H9 (cell line): ENCODE measurements at regions not wholly inside any gene's neighbourhood (a gene's known extent, or its start where the extent isn't known, plus 50 kb on each side); places are given as distances from the start of the nearest gene placed in this dataset.

ENCODE experiments used
- DNase-seq: peaks from one replicate; pipeline ENCODE4 v3.0.0-alpha.2; 2017
- H2AFZ ChIP-seq: one replicate; pipeline ENCODE4 v1.6.1; 2013; ENCODE audit warnings: mild to moderate bottlenecking, low read length, control low read depth, moderate library complexity
- H2AK5ac ChIP-seq: 2 replicates; pipeline ENCODE4 v1.6.1; 2013; ENCODE audit warnings: low read length, control low read depth, mixed read lengths; ENCODE audit not compliant: insufficient read length
- H2BK120ac ChIP-seq: one replicate; pipeline ENCODE4 v1.6.1; 2013; ENCODE audit warnings: low read depth, mild to moderate bottlenecking, low read length, control low read depth, inconsistent platforms; ENCODE audit not compliant: poor library complexity, severe bottlenecking
- H2BK12ac ChIP-seq: 2 replicates; pipeline ENCODE4 v1.6.1; 2013; ENCODE audit warnings: low read length, control low read depth, mixed read lengths, low read depth; ENCODE audit not compliant: insufficient read length
- H2BK15ac ChIP-seq: 2 replicates; pipeline ENCODE4 v1.6.1; 2013; ENCODE audit warnings: low read depth, low read length, control low read depth
- H2BK20ac ChIP-seq: one replicate; pipeline ENCODE4 v1.6.1; 2013; ENCODE audit warnings: low read depth, mild to moderate bottlenecking, low read length, control low read depth, inconsistent platforms; ENCODE audit not compliant: poor library complexity, severe bottlenecking
- H2BK5ac ChIP-seq: 2 replicates; pipeline ENCODE4 v1.6.1; 2013; ENCODE audit warnings: low read length, control low read depth, mixed read lengths; ENCODE audit not compliant: insufficient read length
- H3K14ac ChIP-seq: 2 replicates; pipeline ENCODE4 v1.6.1; 2013; ENCODE audit warnings: low read length, control low read depth; ENCODE audit not compliant: insufficient read depth
- H3K18ac ChIP-seq: 2 replicates; pipeline ENCODE4 v1.6.1; 2013; ENCODE audit warnings: low read depth, mild to moderate bottlenecking, mixed read lengths, low read length, control low read depth; ENCODE audit not compliant: insufficient read length
- H3K23ac ChIP-seq: 2 replicates; pipeline ENCODE4 v1.6.1; 2013; ENCODE audit warnings: low read length, control low read depth, mixed read lengths, low read depth; ENCODE audit not compliant: insufficient read length
- H3K23me2 ChIP-seq: 2 replicates; pipeline ENCODE4 v1.6.1; 2013; ENCODE audit warnings: low read depth, mild to moderate bottlenecking, mixed read lengths, low read length, control low read depth; ENCODE audit not compliant: insufficient read length, poor library complexity, severe bottlenecking
- H3K27ac ChIP-seq: 2 replicates; pipeline ENCODE4 v1.5.1; 2013; ENCODE audit warnings: low read length, control low read depth, mixed read lengths, low read depth; ENCODE audit not compliant: insufficient read length
- H3K27me3 ChIP-seq: 2 replicates; pipeline ENCODE4 v1.6.1; 2013; ENCODE audit warnings: low read length, control low read depth, inconsistent platforms; ENCODE audit not compliant: insufficient read depth
- H3K4ac ChIP-seq: 2 replicates; pipeline ENCODE4 v1.6.1; 2013; ENCODE audit warnings: low read depth, mild to moderate bottlenecking, control low read depth, inconsistent platforms, low read length, moderate library complexity
- H3K4me1 ChIP-seq: 2 replicates; pipeline ENCODE4 v1.6.1; 2013; ENCODE audit warnings: low read length, control low read depth, inconsistent platforms; ENCODE audit not compliant: insufficient read depth
- H3K4me2 ChIP-seq: 2 replicates; pipeline ENCODE4 v1.6.1; 2013; ENCODE audit warnings: low read length, control low read depth, mixed read lengths; ENCODE audit not compliant: insufficient read length, insufficient read depth
- H3K56ac ChIP-seq: 2 replicates; pipeline ENCODE4 v1.6.1; 2013; ENCODE audit warnings: low read depth, mild to moderate bottlenecking, mixed read lengths, low read length, control low read depth; ENCODE audit not compliant: insufficient read length
- H3K79me1 ChIP-seq: 2 replicates; pipeline ENCODE4 v1.6.1; 2013; ENCODE audit warnings: low read depth, mild to moderate bottlenecking, moderate library complexity, low read length, control low read depth, inconsistent platforms; ENCODE audit not compliant: insufficient read depth, poor library complexity, severe bottlenecking
- H3K79me2 ChIP-seq: 2 replicates; pipeline ENCODE4 v1.6.1; 2013; ENCODE audit warnings: low read length, control low read depth, inconsistent platforms; ENCODE audit not compliant: insufficient read depth
- H3K9ac ChIP-seq: 2 replicates; pipeline ENCODE4 v1.6.1; 2013; ENCODE audit warnings: low read length, control low read depth, mixed read lengths; ENCODE audit not compliant: insufficient read length; ENCODE audit errors: extremely low read depth
- H3K9me3 ChIP-seq: one replicate; pipeline ENCODE4 v1.6.1; 2013; ENCODE audit warnings: low read depth, low read length, inconsistent platforms; ENCODE audit not compliant: control insufficient read depth
- H3T11ph ChIP-seq: one replicate; pipeline ENCODE4 v1.6.1; 2013; ENCODE audit warnings: mild to moderate bottlenecking, low read length, control low read depth, inconsistent platforms
- H4K20me1 ChIP-seq: one replicate; pipeline ENCODE4 v1.6.1; 2013; ENCODE audit not compliant: control insufficient read depth, insufficient read length, insufficient read depth
- H4K5ac ChIP-seq: 2 replicates; pipeline ENCODE4 v1.6.1; 2013; ENCODE audit warnings: low read depth, mild to moderate bottlenecking, mixed read lengths, low read length, control low read depth; ENCODE audit not compliant: insufficient read length
- H4K8ac ChIP-seq: replicated peaks from 2 replicates; pipeline ENCODE4 v1.6.1; 2013; ENCODE audit warnings: low read length, control low read depth, mixed read lengths, low read depth; ENCODE audit not compliant: insufficient read length
- H4K91ac ChIP-seq: 2 replicates; pipeline ENCODE4 v1.6.1; 2013; ENCODE audit warnings: low read depth, mild to moderate bottlenecking, moderate library complexity, mixed read lengths, low read length, control low read depth; ENCODE audit not compliant: insufficient read length
- H3K27ac Mint-ChIP-seq, 3 experiments: 2 replicates in 2 of 3; 3 replicates in 1 of 3; pipeline ENCODE4 v1.8.0; 2020 to 2021; ENCODE audit warnings: mixed read lengths in 3 of 3, mild to moderate bottlenecking in 1 of 3, moderate library complexity in 1 of 3
- H3K27me3 Mint-ChIP-seq: 2 replicates; pipeline ENCODE4 v1.8.0; 2021; ENCODE audit warnings: low read depth, mild to moderate bottlenecking, moderate library complexity, mixed read lengths
- H3K36me3 Mint-ChIP-seq, 3 experiments: 2 replicates in 2 of 3; 3 replicates in 1 of 3; pipeline ENCODE4 v1.8.0; 2020 to 2021; ENCODE audit warnings: low read depth in 3 of 3, mixed read lengths in 3 of 3; ENCODE audit not compliant: insufficient read depth in 1 of 3
- H3K4me1 Mint-ChIP-seq, 2 experiments: 2 replicates each; pipeline ENCODE4 v1.8.0; 2020; ENCODE audit warnings: mixed read lengths in 2 of 2
- H3K4me3 Mint-ChIP-seq, 2 experiments: 2 replicates in 1 of 2; 3 replicates in 1 of 2; pipeline ENCODE4 v1.8.0; 2020 to 2021; ENCODE audit warnings: mild to moderate bottlenecking in 2 of 2, mixed read lengths in 2 of 2, moderate library complexity in 1 of 2
- H3K9me3 Mint-ChIP-seq, 2 experiments: 2 replicates in 1 of 2; 3 replicates in 1 of 2; pipeline ENCODE4 v1.8.0; 2020; ENCODE audit warnings: mild to moderate bottlenecking in 2 of 2, mixed read lengths in 2 of 2, moderate library complexity in 1 of 2
- CTCF ChIP-seq: fragments of 200-600 bp; sonication (generic); conservative IDR thresholded peaks from 3 replicates; pipeline ENCODE4 v1.8.0; 2021; ENCODE audit warnings: antibody characterized with exemption, mild to moderate bottlenecking
- WGBS: extraction: QIAGEN DNeasy Blood & Tissue Kit; methylation state at CpG from one replicate; pipeline ENCODE4 v1.1.7; 2013; ENCODE audit warnings: missing lambda C conversion rate, low lambda C conversion rate, mixed read lengths; ENCODE audit not compliant: insufficient read length; ENCODE audit errors: extremely low coverage; 5-methylcytosine and 5-hydroxymethylcytosine counted together

- Histone ChIP-seq H4K20me1 (no peaks in the 10 kb centered on the region), H4K91ac (no peak overlapping the region), H2AFZ (no peak overlapping the region), H2BK5ac (no peak overlapping the region), H4K8ac (no peak overlapping the region), H3K23ac (no peak overlapping the region), H2BK15ac (no peak overlapping the region), H2BK120ac (no peak overlapping the region), H3K4me2 (no peak overlapping the region), H3K23me2 (no peaks in the 10 kb centered on the region), H3T11ph (no peak overlapping the region), H3K4ac (no peak overlapping the region), H3K9ac (no peak overlapping the region), H3K18ac (no peak overlapping the region), H3K9me3 (no peaks in the 10 kb centered on the region), H2AK5ac (no peak overlapping the region), H3K79me2 (no peaks in the 10 kb centered on the region), H3K27me3 (no peaks in the 10 kb centered on the region), H3K56ac (no peak overlapping the region), H2BK12ac (no peak overlapping the region), H3K79me1 (no peaks in the 10 kb centered on the region), H3K27ac (no peak overlapping the region), H4K5ac (no peak overlapping the region), H3K4me1 (no peaks in the 10 kb centered on the region), H2BK20ac (no peak overlapping the region), H3K14ac (no peak overlapping the region)
- DNase-seq, result no peak
- no peak overlapping the region for H3K4me3 Mint-ChIP-seq
- peaks cover 3 to 6% of the 10 kb centered on the region in 2 experiments for H3K4me1 Mint-ChIP-seq
- TF ChIP-seq CTCF, result no peak
- H3K9me3 Mint-ChIP-seq, result peaks cover 9 to 10% of the 10 kb centered on the region in 2 experiments; a peak in 4 of 5 replicates
- peaks cover 2 to 8% (median 2%) of the 10 kb centered on the region in 3 experiments; a peak in 4 of 7 replicates for H3K36me3 Mint-ChIP-seq
- no peaks in the 10 kb centered on the region for H3K27me3 Mint-ChIP-seq
- peak overlapping the region in 1 of 3 experiments; percentile 25; a peak in 1 of 7 replicates for H3K27ac Mint-ChIP-seq
- no CpG with 5 or more reads among the region's 8 CpGs for WGBS
Observed at GRCh38 chr2:152243761-152244640, 68.4 kb upstream of the STAM2 start.
